ENCODE measurements at regions not wholly inside any gene's neighbourhood (a gene's known extent, or its start where the extent isn't known, plus 50 kb on each side); places are given as distances from the start of the nearest gene placed in this dataset.
A peak's percentile ranks its signal among the peaks of the same experiment; 100 is the strongest.

DNA sequence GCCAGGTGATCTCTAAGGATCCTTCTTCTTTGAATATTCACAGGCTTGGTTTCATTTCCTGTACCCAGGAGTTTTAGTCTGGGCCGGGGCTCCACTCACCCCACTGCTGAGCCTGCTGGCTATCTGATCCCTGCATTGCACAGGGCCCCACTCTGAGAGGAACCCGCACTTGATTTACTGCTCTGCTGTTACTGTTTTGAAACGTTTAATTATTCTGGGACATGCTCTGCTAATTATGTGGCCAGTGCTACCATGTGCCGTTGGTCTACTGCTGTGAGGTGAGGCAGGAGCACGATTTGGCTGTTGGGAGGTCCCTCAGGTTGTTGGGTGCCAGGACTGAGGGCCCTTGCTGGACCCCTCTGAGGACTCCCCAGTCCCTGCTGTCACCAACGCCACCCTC, 108.7 kb upstream of the SIRPA start:
- no peak for ATAC-seq

DNA sequence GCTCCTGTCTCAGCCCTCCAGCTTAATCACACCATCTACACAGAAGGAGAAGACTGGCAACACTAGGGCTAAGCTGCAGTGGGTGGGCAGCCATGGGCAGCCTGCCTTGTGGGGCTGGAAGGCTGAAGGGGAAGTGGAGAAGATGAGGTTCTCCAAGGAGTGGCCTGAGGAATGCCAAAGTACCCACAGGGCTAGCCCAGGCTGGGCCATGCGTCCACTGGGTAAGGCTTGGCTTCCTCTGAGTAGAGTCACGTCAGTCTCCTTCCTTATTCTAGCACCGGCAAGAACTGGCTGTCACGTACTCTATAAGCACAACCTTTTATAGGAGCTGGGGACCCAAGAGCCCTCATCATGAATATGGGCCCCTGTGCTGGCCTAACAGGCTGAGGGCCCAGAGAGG, 110.6 kb upstream of the SIRPA start:
- peak; percentile 19 for ATAC-seq

DNA sequence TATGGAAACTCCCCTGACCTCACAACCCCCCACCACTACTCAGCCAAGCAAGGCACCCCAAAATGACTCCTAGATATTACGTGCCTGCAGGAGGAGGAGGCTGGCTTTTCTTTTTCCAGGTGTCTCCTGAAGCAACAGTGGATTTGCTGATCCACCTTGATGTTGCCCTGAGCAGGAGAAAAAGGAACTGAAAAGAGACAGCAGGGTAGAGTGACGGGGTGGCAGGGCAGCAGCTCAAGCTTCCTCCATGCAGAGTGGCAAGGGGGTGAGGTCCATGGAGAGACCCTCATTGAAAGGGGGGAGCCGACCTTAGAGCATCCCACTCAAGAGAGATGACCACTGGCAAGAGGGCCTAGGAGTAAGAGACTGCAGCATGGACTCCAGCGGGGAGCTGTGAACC, 112.0 kb upstream of the SIRPA start:
- no peak for ATAC-seq

DNA sequence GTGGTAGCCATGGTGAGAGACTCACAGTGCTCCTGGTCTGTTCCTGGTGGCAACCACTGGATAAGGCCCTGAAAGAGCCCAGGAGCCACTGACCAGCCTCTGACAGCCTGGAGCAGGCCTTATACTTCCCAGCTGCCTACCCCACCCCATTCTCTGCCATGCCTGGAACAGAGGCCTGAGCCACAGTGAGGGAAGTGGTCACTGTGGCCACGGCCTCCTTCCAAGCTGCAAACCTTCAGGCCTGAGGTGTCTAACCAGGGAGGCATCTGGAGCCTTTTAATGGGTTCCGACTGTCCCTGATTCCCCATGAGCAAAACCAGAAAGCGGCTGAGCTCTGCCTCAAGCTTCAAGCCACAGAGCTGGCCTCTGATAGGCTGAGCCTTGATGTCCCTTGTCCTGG, 113.0 kb upstream of the SIRPA start:
- no peak for ATAC-seq

DNA sequence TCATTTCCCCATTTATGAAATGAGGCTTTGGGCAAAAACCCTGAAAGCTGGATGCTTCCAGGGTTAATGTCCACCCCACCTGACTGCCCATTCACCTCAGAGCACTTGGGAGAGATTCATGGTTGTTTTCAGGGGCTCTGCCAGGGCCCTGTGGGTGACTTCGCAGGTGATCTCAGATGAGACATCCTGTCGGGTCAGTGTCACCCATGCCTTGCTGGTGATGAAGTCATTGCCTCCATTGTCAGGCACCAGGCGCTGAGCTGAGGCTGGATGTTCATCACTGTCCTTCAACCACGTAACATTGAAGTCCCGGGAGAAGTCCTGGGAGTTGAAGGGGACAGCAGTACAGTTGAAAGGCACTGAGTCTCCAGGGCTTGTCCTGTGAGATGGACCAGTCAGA, 115.6 kb upstream of the SIRPA start:
- ATAC-seq = no peak

DNA sequence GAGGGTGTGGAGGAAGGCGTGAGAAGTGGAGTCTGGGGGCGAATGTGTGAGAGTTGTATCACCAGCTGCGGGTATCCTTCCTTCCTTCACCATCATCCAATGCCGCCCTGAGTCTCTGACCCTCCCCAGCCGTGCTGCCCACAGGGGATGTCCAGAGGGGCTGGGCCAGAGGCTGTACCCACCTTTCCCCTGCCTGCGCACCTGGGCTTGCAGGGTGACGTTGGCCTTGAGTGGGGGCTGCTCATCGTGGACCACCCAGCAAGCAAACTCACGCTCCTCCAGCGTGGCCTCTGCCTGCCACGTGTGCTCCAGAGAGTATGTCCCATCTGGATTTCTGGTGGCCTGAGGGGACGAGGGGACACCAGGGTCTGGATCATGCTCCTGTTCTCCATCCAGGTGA, 116.9 kb upstream of the SIRPA start:
- no peak for ATAC-seq

DNA sequence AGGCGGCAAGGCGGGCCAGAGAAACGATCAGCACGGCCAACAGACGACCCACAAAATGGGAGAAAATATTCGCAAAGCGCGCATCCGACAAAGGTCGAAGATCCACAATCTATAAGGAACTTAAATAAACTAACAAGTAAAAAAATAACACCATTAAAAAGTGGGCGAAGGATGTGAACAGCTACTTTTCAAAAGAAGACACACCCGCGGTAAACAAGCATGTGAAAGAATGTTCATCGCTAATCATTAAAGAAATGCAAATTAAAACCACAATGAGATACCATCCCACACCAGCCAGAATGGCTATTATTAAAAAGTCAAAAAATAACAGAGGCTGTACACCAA, 117.8 kb upstream of the SIRPA start:
- no peak for ATAC-seq

DNA sequence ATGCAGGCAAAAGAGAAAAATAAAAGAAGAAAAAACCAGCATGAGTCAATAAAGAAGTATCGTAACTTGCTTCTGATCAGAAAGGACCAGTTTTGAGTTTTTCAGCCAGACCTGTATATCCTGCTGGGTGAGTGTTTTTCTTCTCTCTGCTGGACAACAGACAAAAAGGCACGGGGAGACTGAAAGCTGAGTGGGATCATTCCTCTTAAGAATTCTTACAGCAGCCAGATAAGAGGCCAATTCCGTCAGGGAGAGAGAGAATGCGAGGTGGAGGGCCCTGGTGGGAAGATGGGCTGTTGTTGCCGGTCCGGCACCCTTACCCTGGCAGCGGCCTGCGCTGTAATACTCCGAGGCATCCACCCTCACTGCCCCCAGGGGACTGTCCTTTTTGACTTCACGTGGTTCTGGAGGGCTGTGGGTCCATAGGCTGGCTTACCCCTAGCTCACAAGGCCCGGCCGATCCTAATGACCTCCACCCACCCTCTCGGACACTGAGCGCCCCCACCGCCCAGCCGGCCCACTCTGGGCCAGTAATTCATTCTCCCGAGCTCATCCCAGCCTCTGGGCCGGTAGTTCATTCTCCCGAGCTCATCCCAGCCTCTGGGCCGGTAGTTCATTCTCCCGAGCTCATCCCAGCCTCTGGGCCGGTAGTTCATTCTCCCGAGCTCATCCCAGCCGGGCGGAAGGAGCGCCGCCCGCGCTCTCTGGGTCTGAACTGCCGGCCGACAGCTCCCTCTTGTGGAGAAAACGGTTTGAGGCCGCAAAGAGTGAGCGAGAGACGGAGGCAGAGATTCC, 118.3 kb upstream of the SIRPA start:
- peak; percentile 91 for ATAC-seq

DNA sequence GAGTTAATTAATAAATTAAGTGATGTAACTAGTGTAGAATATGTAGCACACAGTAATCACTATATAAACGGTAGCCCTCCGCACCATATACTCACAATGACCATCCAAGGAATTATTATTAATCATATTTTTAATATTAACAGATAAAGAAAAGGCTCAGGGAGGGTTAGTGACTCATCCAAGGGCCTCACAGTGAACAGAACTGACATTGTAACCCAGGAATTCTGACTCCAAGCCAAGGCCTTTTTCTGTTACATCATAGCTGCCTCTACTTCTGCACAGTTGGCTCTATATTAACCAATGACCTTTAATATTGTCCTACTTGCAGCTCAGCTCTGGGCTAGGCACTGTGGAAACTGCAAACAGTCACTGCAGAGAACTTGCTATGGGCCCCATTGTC, 117.5 kb upstream of the SIRPG start:
- no peak for ATAC-seq

DNA sequence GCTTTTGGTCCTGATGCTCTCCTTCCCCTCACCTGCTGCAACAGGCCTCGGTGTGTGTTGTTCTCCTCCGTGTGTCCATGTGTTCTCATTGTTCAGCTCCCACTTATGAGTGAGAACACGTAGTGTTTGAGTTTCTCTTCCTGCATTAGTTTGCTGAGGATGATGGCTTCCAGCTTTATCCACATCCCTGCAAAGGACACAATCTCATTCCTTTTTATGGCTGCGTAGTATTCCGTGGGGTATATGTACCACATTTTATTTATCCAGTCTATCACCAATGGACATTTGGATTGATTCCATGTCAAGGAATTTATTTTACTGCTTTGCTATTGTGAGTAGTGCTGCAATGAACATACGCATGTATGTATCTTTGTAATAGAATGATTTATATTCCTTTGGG, 116.9 kb upstream of the SIRPG start:
- no peak for ATAC-seq

DNA sequence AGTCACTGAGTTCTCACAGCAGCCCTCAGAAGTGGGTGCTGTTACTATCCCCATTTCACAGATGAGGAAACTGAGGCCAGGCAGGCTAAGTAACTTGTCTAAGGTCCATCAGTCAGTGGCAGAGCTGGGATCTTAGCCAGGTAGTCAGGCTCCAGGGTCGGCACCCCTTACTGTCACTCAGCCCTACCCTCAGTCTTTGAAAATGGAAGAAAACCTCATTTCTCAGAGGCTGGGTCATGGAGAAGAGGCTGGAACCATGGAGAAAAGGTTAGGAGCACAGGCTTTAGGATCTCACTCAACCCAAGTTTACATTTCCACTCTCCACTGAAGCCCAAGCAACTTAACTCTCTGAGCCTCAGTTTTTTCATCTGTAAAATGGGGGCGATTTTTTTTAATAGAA, 116.2 kb upstream of the SIRPG start:
- ATAC-seq = no peak

DNA sequence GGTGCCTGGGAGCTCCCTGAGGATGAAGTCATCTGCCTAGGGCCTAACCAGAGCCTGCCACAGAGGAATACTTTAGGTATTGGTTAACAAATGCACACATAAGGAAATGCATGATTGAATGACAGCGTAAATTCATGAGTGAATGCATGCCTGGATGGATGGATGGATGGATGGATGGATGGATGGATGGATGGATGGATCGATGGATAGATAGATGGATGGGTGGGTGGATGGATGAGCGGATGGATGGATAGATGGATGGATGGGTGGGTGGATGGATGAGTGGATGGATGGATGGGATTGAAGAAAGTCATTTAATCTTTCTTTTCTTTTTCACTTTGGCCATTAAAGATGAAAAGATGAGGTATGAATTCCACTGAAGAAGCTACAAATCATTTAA, 111.9 kb upstream of the SIRPG start:
- ATAC-seq = no peak

DNA sequence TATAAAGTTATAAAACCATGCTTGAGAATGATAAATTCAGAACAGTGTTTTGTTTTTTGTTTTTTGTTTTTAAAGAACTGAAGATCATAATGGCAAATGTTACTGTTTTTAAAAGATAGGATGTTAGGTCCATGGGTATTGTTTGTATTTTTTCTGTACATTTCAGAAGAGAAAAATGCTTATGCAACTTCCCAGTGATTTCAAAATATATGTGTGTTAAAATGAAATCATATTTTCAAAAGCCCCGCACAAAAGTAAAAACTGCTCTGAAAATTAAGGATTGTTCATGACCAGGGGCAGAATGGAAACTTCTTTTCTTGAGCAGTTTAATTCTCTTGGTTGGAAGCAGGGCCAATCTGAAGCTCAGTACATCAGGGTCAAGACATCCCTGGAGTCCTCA, 109.2 kb upstream of the SIRPG start:
- ATAC-seq = no peak

DNA sequence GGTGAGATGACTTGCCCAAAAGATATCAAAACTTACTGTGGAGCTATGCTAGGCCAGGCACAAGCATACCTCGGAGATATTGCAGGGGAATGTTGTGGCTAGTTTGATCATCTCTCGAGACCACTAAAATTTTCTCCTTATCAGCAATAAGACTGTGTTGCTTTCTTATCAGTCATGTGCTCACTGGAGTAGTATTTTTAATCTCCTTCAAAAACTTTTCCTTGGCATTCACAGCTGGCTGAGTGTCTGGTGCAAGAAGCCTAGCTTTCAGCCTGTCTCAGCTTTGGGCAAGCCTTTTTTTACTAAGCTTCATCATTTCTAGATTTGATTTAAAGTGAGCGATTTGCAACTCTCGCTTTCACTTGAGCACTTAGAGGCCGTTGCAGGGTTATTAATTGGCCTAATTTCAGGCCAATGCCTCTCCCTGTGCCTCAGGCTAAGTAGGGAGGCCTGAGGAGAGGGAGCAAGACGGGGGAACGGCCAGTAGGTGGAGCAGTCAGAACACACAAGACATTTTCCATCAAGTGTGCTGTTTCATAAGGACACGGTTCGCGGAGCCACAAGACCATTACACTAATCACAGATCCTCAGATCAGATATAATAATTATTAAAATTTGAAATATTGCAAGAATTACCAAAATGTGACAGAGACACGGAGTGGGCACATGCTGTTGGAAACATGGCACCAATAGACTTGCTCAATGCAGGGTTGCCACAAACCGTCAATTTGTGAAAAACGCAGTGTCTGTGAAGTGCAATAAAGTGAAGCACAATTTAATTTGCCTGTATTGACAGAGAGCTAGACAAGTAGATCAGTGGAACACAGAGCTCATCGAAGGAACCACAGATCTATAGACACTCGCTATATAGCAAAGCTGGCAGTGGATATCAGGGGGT, 106.8 kb upstream of the SIRPG start:
- ATAC-seq = peak; percentile 81

DNA sequence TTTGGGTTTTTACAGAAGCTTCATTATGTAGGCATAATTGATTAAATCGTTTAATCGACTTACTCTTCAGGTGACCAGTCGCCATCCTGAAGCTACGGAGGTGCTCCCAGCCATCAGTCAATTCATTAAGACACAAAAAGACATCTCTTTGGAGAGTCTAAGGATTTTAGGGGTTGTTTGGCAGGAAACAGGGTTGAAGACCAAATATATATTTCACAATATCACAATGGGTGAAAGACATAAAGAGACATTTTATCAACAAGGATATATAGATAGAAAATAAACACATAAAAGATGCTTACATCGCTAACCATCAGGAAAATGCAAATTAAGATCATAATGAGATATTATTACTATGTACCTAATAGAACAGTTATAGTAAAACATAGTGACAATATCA, 104.0 kb upstream of the SIRPG start:
- ATAC-seq = no peak

DNA sequence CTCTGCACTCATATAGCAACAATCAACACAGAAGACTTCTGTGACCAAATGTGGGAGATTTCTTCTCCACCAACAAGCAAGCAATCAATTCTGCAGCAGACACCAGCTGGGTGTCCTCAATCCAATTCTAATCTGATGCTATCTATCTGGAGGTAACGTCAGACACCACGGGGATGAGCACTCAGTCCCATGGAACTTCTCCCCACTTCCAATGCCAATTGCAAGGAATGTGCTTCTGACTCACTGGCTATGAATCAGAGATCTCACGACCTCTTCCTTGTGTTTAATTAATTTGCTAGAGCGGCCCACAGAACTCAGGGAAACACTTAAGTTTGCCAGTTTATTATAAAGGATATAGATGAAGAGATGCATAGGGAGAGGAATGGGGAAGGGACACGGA, 103.5 kb upstream of the SIRPG start:
- ATAC-seq = no peak

DNA sequence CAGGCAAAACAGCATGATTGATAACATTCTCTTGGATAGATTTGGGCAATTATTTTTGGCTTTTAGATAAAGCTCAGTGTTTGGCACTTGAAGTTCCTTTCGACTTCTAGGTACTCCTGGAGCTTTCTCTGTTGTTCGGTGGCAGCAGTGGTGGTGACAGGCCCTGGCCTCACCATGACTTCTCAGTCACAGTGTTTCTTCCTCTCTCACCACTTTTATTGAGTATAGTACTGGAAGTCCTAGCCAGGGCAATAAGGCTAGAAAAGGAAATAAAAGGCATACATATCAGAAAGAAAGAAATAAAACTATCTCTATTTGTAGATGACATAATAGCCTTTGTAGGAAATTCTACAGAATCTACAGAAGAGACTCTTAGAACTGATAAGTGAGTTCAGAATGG, 101.2 kb upstream of the SIRPG start:
- no peak for ATAC-seq

DNA sequence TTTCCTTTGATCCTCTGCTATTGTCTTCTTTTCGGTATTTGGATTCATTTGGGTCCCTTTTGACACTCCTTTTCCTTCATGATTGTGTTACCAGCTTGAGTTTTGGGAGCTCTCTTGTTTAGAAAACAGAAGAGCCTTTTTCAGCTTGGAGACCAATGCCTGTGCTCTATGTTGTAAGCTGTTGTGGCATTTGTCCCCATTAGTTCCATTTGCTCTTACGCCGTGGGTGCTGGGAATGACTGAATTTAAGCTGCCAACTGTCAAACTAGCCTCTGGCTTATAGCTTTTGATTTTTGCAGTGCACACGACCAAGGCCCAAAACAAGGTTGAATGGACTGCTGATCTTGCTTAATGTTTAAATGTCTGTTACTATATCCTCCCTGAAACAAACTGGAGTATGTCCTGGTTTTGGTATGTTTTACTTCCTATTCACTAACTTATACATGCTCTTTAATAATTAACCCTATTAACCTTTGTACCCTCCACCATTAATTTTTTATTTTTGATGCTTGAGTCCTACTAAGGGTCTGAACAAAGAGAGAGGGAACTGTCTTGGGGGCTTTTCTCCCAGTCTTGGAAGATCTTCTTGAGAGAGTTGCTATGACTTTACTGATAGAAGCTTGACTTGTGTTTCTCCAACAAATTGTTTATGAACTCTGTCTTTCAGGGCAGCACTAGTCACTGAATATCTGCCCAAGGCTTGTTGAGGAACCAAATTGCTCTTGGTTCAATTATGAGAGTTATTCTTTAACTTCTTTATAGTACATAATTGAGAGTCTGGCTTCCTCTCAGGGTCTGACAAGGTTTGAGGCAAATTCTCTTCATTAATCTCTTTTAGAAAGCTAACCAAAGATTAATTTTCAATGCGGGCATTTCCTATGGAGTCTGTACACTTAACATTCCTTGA, 100.3 kb upstream of the SIRPG start:
- ATAC-seq = no peak

DNA sequence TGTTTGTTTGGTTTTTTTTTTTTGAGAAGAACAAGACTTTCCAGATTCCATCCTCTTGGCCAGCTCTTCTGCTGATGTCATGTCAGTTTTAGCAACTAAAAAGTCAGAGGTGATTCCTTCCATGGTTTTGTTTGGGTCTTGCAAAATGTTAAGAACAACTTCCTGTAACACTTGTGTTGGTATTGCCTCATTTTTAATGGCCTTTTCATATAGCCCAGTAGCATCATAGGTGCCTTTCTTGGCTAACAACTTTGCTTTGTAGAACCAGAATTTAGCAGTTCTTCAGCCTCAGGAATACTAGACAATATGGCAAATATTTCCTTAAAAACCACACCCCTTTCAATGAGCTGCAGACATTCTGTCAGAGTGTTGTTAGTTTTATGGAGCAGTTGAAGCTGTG, 99.5 kb upstream of the SIRPG start:
- peak; percentile 23 for ATAC-seq

DNA sequence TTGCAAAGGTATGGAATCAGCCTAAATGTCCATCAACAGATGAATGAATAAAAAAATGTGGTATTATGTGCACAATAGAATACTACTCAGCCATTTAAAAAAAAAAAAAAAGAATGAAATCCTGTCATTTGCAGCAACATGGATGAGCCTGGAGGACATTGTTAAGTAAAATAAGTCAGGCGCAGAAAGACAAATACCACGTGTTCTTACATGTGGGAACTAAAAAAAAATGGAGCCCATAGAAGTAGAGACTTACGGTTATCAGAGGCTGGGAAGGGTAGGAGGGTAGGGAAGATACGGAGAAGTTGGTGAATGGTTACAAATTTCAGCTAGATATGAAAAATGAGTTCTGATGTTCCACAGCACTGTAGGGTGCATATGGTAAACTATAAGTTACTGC, 97.2 kb upstream of the SIRPG start:
- ATAC-seq = no peak

DNA sequence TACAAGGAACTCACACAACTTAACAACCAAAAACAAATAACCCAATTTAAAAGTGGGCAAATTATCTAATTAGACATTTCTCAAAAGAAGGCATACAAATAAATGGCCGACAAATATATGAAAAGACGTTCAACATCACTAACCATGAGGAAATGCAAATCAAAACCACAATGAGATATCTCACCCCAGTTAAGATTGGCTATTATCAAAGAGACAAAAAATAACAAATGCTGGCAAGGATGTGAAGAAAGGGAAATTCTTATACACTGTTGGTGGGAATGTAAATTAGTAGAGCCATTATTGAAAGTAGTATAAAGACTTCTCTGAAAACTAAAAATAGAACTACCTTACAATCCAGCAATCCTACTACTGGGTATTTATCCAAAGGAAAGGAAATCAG, 96.7 kb upstream of the SIRPG start:
- ATAC-seq = no peak

DNA sequence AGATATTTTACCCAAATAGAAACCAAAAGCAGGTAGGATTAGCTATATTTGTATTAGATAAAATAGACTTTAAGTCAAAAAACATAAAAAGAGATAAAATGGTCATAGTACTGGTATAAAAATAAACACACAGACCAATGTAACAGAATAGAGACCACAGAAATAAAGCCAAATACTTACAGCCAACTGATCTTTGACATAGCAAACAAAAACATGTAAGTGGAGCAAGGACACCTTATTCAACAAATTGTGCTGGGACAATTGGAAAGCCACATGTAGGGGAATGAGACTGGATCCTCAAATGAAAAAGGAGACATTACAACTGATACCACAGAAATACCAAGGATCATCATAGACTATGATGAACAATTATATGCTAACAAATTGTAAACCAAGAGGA, 94.5 kb upstream of the SIRPG start:
- ATAC-seq = no peak

DNA sequence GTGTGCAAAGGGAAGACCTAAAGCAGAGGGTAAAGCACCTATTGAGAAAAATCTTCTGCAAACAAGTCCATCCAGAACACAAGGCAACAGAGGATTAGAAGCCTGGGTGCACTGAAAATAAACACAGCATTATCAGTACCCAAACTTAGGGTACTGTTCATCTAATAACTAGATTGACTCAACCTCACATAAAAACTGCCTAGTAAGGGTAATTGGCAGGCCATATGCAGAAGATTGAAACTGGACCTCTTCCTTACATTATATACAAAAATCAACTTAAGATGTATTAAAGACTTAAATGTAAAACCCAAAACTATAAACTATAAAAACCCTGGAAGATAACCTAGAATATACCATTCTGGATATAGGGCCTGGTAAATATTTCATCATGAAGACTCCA, 91.2 kb upstream of the SIRPG start:
- ATAC-seq = no peak
